ENCODE measurements at regions not wholly inside any gene's neighbourhood (a gene's known extent, or its start where the extent isn't known, plus 50 kb on each side); places are given as distances from the start of the nearest gene placed in this dataset.

DNA sequence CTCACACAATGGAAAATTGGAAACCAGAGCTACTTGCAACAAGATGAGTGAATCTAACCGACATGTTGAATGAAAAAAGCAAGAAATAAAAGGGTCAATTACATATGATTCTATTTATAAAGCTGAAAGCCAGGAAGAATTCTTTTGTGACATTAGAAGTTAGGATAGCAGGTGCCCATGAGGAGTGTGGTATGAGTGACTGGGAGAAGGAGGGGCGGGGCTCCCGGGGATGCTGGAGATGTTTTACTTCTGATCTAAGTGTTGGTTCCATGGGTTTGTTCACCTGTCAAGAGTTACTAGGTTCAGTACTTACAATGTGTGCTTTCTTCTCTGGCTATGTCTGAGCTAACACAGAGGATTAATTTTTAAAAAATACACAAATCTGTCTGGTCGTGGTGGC is 60.8 kb downstream of the NSMCE3 start:
- TF ChIP-seq CTCF (IDR thresholded peaks at IDR 0.05), result no peak
- no peak for TF ChIP-seq HMGA2 (CRISPR knock-in tag; IDR thresholded peaks at IDR 0.05)
